ENCODE measurements at regions not wholly inside any gene's neighbourhood (a gene's known extent, or its start where the extent isn't known, plus 50 kb on each side); places are given as distances from the start of the nearest gene placed in this dataset.

GRCh38 chr5:174410716-174411478 is 313.5 kb upstream of the MSX2 start:
- Mint-ChIP-seq H3K4me3 (no peak overlapping the region), H3K27ac (no peak overlapping the region), H3K4me1 (no peaks in the 10 kb centered on the region), H3K9me3 (peaks cover 3% of the 10 kb centered on the region), H3K27me3 (peaks cover 29% of the 10 kb centered on the region), H3K36me3 (no peaks in the 10 kb centered on the region)
- DNase-seq = no peak

- no peak overlapping the region for H3K4me3 Mint-ChIP-seq
- H3K27ac Mint-ChIP-seq = no peak overlapping the region
- no peaks in the 10 kb centered on the region for H3K4me1 Mint-ChIP-seq
- peaks cover 34% of the 10 kb centered on the region for H3K27me3 Mint-ChIP-seq
- peaks cover 3% of the 10 kb centered on the region for H3K9me3 Mint-ChIP-seq
- no peaks in the 10 kb centered on the region for H3K36me3 Mint-ChIP-seq
- DNase-seq = no peak
Measured at GRCh38 chr5:174411479-174411819, 312.9 kb upstream of the MSX2 start.

DNA sequence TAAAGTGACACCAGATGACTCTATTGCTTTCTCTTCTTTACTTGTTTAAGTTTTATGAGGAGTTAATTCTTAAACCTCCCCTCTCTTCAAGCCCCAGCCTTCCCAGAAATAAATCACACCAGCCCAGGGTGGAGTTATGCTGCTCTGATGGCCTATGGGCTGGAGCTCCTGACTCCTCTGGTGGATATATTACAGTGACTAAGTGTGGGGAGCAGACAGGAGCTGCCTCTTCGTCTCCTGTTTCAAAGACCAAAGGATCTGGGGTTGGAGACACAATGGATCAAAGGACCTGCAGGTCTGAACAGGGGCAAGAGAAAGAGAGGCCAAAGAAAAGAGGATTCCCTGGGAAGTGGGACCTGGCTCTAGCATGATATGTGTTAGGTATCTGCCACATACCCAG is 312.0 kb upstream of the MSX2 start:
- no peak for DNase-seq
- Mint-ChIP-seq H3K4me1 (no peaks in the 10 kb centered on the region), H3K27ac (no peak overlapping the region), H3K9me3 (peaks cover 3% of the 10 kb centered on the region), H3K36me3 (no peaks in the 10 kb centered on the region), H3K4me3 (no peak overlapping the region), H3K27me3 (peaks cover 37% of the 10 kb centered on the region)

- H3K9me3 Mint-ChIP-seq = peaks cover 3% of the 10 kb centered on the region
- H3K4me3 Mint-ChIP-seq = no peak overlapping the region
- peaks cover 35% of the 10 kb centered on the region for H3K27me3 Mint-ChIP-seq
- H3K36me3 Mint-ChIP-seq = no peaks in the 10 kb centered on the region
- H3K4me1 Mint-ChIP-seq = no peaks in the 10 kb centered on the region
- H3K27ac Mint-ChIP-seq = no peak overlapping the region
- no peak for DNase-seq
Measured at GRCh38 chr5:174412941-174413340, 311.4 kb upstream of the MSX2 start.

GRCh38 chr5:174413567-174414314 is 310.6 kb upstream of the MSX2 start:
- no peak overlapping the region for H3K4me3 Mint-ChIP-seq

DNA sequence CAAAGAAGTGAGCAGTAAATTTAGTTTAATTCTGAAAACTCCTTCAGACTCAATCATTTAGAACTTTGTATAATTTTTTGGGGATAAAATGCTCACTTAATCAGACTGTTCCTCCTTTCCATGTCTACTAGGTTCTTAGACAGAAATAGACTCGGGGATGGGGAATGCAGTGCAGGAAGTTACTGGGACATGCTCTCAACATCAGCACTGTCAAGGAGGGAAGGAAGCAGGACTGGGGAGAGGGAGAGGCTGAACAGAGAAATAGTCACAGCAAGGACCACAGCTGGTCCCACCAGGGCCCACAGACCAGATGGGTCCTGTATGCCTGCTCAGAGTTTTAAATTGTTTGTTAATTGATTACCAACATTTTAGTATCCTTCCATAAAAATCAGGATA is 310.1 kb upstream of the MSX2 start:
- no peak for DNase-seq
- H3K27ac Mint-ChIP-seq = no peak overlapping the region
- no peak overlapping the region for H3K4me3 Mint-ChIP-seq
- peaks cover 38% of the 10 kb centered on the region for H3K27me3 Mint-ChIP-seq
- H3K9me3 Mint-ChIP-seq = peaks cover 3% of the 10 kb centered on the region
- H3K4me1 Mint-ChIP-seq = peaks cover 6% of the 10 kb centered on the region
- H3K36me3 Mint-ChIP-seq = no peaks in the 10 kb centered on the region

More at GRCh38 chr5:174413567-174414314, 310.6 kb upstream of the MSX2 start:
- DNase-seq = no peak
- Mint-ChIP-seq H3K9me3 (peaks cover 3% of the 10 kb centered on the region), H3K36me3 (no peaks in the 10 kb centered on the region), H3K4me1 (peaks cover 2% of the 10 kb centered on the region), H3K27me3 (peaks cover 38% of the 10 kb centered on the region), H3K27ac (no peak overlapping the region)

GRCh38 chr5:174418809-174419539 is 305.4 kb upstream of the MSX2 start:
- Mint-ChIP-seq H3K4me1 (peaks cover 10% of the 10 kb centered on the region), H3K36me3 (no peaks in the 10 kb centered on the region), H3K9me3 (no peaks in the 10 kb centered on the region), H3K27me3 (peaks cover 41% of the 10 kb centered on the region), H3K4me3 (peak overlapping the region; percentile 51), H3K27ac (no peak overlapping the region)
- DNase-seq = peak; percentile 4

DNA sequence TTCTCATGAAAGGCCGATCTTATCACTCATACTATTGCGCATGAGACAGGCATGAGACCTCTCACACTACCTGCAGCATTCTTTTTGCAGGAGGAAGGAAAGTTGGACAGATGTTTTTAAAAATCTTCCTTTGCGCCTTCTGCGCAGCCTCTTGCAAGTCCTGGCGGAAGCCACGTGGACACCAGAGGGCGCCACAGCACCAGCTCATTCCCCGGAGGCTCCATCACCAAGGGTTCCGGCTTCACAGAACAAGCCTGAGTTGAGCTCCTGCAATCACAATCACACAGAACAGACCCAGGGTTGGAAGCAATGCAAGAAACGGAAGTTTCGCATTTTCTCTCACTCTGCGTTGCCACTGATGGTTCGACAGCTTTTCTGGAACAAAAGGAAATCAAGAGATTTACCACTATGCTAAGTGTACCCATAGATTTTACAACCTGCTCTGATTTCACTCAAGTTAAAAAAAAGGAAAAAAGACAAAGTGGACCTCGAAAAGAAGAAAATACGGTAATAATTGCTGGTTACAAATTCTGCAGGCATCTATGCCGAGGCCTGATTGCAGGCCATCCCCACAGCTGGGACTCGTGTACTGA is 304.7 kb upstream of the MSX2 start:
- H3K27me3 Mint-ChIP-seq = peaks cover 41% of the 10 kb centered on the region
- peaks cover 10% of the 10 kb centered on the region for H3K4me1 Mint-ChIP-seq
- DNase-seq = peak; percentile 73
- H3K9me3 Mint-ChIP-seq = no peaks in the 10 kb centered on the region
- H3K36me3 Mint-ChIP-seq = no peaks in the 10 kb centered on the region
- H3K27ac Mint-ChIP-seq = no peak overlapping the region
- H3K4me3 Mint-ChIP-seq = peak overlapping the region; percentile 51

DNA sequence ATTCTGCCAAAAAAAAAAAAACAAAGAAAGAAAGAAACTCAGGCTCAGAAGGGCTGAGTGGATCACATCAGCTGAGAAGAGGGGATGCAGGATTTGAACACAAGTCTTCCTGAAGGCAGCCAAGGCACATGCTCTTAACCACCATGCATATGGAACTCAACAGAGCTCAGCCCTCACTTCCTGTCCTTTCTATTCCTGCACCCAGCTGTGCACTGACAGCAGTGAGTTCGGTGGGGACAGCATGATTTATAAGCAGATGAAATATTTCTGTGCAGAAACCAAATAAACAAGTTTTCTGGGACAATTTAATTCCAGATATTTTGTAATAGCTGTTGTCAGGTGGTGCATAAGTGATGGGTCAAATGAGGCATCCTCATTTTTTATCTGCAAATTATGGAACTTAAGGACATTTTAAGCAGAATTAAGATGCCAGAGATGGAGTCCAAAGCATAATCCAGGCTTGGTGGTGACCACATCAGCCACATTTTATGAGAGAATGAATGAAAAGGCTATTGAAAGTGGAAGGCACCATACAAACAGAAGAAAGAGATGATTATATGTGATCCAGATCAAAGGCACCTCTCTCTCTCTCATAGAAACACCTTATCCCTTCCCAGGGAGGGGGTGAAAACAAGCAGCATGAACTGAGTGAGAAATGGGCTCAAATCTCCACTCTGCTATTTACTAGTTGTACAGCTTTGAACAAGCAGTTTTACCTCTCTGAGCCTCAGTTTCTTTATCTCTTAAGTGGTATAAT is 303.6 kb upstream of the MSX2 start:
- H3K36me3 Mint-ChIP-seq = no peaks in the 10 kb centered on the region

GRCh38 chr5:174421408-174421805 is 303.0 kb upstream of the MSX2 start:
- Mint-ChIP-seq H3K4me3 (no peak overlapping the region), H3K9me3 (no peaks in the 10 kb centered on the region), H3K27me3 (peaks cover 33% of the 10 kb centered on the region), H3K27ac (no peak overlapping the region), H3K4me1 (peaks cover 10% of the 10 kb centered on the region), H3K36me3 (no peaks in the 10 kb centered on the region)
- DNase-seq = no peak

More for the DNA sequence above, 303.6 kb upstream of the MSX2 start:
- Mint-ChIP-seq H3K9me3 (no peaks in the 10 kb centered on the region), H3K4me1 (peaks cover 10% of the 10 kb centered on the region), H3K4me3 (no peak overlapping the region), H3K27me3 (peaks cover 39% of the 10 kb centered on the region), H3K27ac (no peak overlapping the region)
- DNase-seq = no peak

DNA sequence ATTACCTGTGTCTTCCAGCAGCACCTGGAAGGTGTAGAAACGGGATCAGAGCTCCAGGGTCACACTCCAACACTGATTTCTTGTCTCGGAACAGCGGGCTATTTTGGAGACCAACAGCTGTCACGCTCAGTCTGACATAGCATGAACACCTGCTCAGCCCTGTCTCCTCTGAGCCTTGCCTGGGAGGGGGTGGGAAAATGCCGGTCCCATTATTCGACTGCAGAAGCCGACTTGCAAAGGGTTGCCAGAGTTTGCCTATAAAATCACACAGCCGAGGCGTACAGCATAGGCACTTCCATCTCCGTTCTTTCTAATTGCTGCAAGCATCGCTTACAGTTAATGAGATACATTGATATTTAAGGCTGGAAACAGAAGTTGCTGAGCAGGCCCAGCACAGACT is 300.8 kb upstream of the MSX2 start:
- peaks cover 19% of the 10 kb centered on the region for H3K27me3 Mint-ChIP-seq
- no peaks in the 10 kb centered on the region for H3K36me3 Mint-ChIP-seq
- H3K27ac Mint-ChIP-seq = no peak overlapping the region
- no peak overlapping the region for H3K4me3 Mint-ChIP-seq
- no peak for DNase-seq
- H3K9me3 Mint-ChIP-seq = no peaks in the 10 kb centered on the region
- H3K4me1 Mint-ChIP-seq = peaks cover 8% of the 10 kb centered on the region

- DNase-seq = no peak
- peaks cover 14% of the 10 kb centered on the region for H3K27me3 Mint-ChIP-seq
- no peak overlapping the region for H3K4me3 Mint-ChIP-seq
- H3K27ac Mint-ChIP-seq = no peak overlapping the region
- no peaks in the 10 kb centered on the region for H3K9me3 Mint-ChIP-seq
- no peaks in the 10 kb centered on the region for H3K36me3 Mint-ChIP-seq
- H3K4me1 Mint-ChIP-seq = peaks cover 2% of the 10 kb centered on the region
Measured at GRCh38 chr5:174424219-174425053, 299.9 kb upstream of the MSX2 start.

GRCh38 chr5:174425271-174425963 is 299.0 kb upstream of the MSX2 start:
- Mint-ChIP-seq H3K27me3 (peaks cover 10% of the 10 kb centered on the region), H3K9me3 (no peaks in the 10 kb centered on the region), H3K4me3 (no peak overlapping the region), H3K27ac (no peak overlapping the region), H3K4me1 (no peaks in the 10 kb centered on the region), H3K36me3 (no peaks in the 10 kb centered on the region)
- no peak for DNase-seq

Measured in activated naive CD8-positive, alpha-beta T cell treated with anti-CD3 and anti-CD28 coated beads for 36 hours (primary cell).